ENCODE measurements at regions not wholly inside any gene's neighbourhood (a gene's known extent, or its start where the extent isn't known, plus 50 kb on each side); places are given as distances from the start of the nearest gene placed in this dataset.

GRCh38 chr6:116982401-116982800 lies 105.4 kb downstream of the RFX6 start:
- DNase-seq (ENCODE audit: low read depth in 2 of 2): no peak
- H3K4me3 ChIP-seq (replicated peaks in 1 of 2; ENCODE audit: low read depth in 2 of 2, low read length in 2 of 2): no peak overlapping the region
- TF ChIP-seq CTCF (IDR thresholded peaks at IDR 0.05; ENCODE audit: low read depth, low read length): no peak

GRCh38 chr6:116983375-116983774 lies 106.3 kb downstream of the RFX6 start:
- TF ChIP-seq CTCF (IDR thresholded peaks at IDR 0.05; ENCODE audit: low read depth, low read length): no peak
- no peak for DNase-seq (ENCODE audit: low read depth in 2 of 2)
- H3K4me3 ChIP-seq (replicated peaks in 1 of 2; ENCODE audit: low read depth in 2 of 2, low read length in 2 of 2): no peak overlapping the region

- TF ChIP-seq CTCF (IDR thresholded peaks at IDR 0.05; ENCODE audit: low read depth, low read length): no peak
- H3K4me3 ChIP-seq (replicated peaks in 1 of 2; ENCODE audit: low read depth in 2 of 2, low read length in 2 of 2): no peak overlapping the region
- no peak for DNase-seq (ENCODE audit: low read depth in 2 of 2)
These were observed 109.8 kb downstream of the RFX6 start for GRCh38 chr6:116986819-116987218.

GRCh38 chr6:116990679-116991078 lies 113.6 kb downstream of the RFX6 start:
- H3K4me3 ChIP-seq (replicated peaks in 1 of 2; ENCODE audit: low read depth in 2 of 2, low read length in 2 of 2): no peak overlapping the region
- no peak for TF ChIP-seq CTCF (IDR thresholded peaks at IDR 0.05; ENCODE audit: low read depth, low read length)
- no peak for DNase-seq (ENCODE audit: low read depth in 2 of 2)

GRCh38 chr6:116992546-116992945 lies 115.5 kb downstream of the RFX6 start:
- no peak for TF ChIP-seq CTCF (IDR thresholded peaks at IDR 0.05; ENCODE audit: low read depth, low read length)
- H3K4me3 ChIP-seq (replicated peaks in 1 of 2; ENCODE audit: low read depth in 2 of 2, low read length in 2 of 2): no peak overlapping the region
- DNase-seq (ENCODE audit: low read depth in 2 of 2): no peak

- TF ChIP-seq CTCF (IDR thresholded peaks at IDR 0.05; ENCODE audit: low read depth, low read length): no peak
- DNase-seq (ENCODE audit: low read depth in 2 of 2): no peak
- no peak overlapping the region for H3K4me3 ChIP-seq (replicated peaks in 1 of 2; ENCODE audit: low read depth in 2 of 2, low read length in 2 of 2)
These were observed 117.4 kb downstream of the RFX6 start for GRCh38 chr6:116994447-116994846.

- no peak for TF ChIP-seq CTCF (IDR thresholded peaks at IDR 0.05; ENCODE audit: low read depth, low read length)
- DNase-seq (ENCODE audit: low read depth in 2 of 2): no peak
- H3K4me3 ChIP-seq (replicated peaks in 1 of 2; ENCODE audit: low read depth in 2 of 2, low read length in 2 of 2): no peak overlapping the region
These were observed 119.8 kb downstream of the RFX6 start for GRCh38 chr6:116996842-116997241.
